ENCODE measurements at regions not wholly inside any gene's neighbourhood (a gene's known extent, or its start where the extent isn't known, plus 50 kb on each side); places are given as distances from the start of the nearest gene placed in this dataset.

- Mint-ChIP-seq H3K36me3 (ENCODE audit: low read depth) (peaks cover 8% of the 10 kb centered on the region), H3K4me1 (peaks cover 36% of the 10 kb centered on the region), H3K4me3 (peak overlapping the region; percentile 77), H3K9me3 (peaks cover 48% of the 10 kb centered on the region), H3K27ac (no peak overlapping the region), H3K27me3 (ENCODE audit: low read depth, poor library complexity) (peaks cover 99% of the 10 kb centered on the region)
- peak; percentile 31 for DNase-seq
- TF ChIP-seq CTCF (IDR thresholded peaks at IDR 0.05) = no peak
Observed at GRCh38 chr1:147079400-147080005, 92.8 kb downstream of the PRKAB2 start.

GRCh38 chr1:147078606-147079399 is 93.5 kb downstream of the PRKAB2 start:
- Mint-ChIP-seq H3K4me1 (peaks cover 33% of the 10 kb centered on the region), H3K4me3 (peak overlapping the region; percentile 77), H3K9me3 (peaks cover 52% of the 10 kb centered on the region), H3K27ac (no peak overlapping the region), H3K36me3 (ENCODE audit: low read depth) (peaks cover 8% of the 10 kb centered on the region), H3K27me3 (ENCODE audit: low read depth, poor library complexity) (peaks cover 100% of the 10 kb centered on the region)
- peak; percentile 16 for DNase-seq
- TF ChIP-seq CTCF (IDR thresholded peaks at IDR 0.05) = no peak

- H3K4me1 Mint-ChIP-seq = peaks cover 26% of the 10 kb centered on the region
- peaks cover 58% of the 10 kb centered on the region for H3K9me3 Mint-ChIP-seq
- no peak overlapping the region for H3K27ac Mint-ChIP-seq
- no peak for TF ChIP-seq CTCF (IDR thresholded peaks at IDR 0.05)
- H3K4me3 Mint-ChIP-seq = no peak overlapping the region
- peaks cover 8% of the 10 kb centered on the region for H3K36me3 Mint-ChIP-seq (ENCODE audit: low read depth)
- H3K27me3 Mint-ChIP-seq (ENCODE audit: low read depth, poor library complexity) = peaks cover 100% of the 10 kb centered on the region
- DNase-seq = no peak
Observed at GRCh38 chr1:147077936-147078605, 94.2 kb downstream of the PRKAB2 start.

GRCh38 chr1:147077523-147077922 is 94.7 kb downstream of the PRKAB2 start:
- Mint-ChIP-seq H3K4me3 (no peak overlapping the region), H3K4me1 (peaks cover 30% of the 10 kb centered on the region), H3K27ac (no peak overlapping the region), H3K36me3 (ENCODE audit: low read depth) (peaks cover 8% of the 10 kb centered on the region), H3K9me3 (peaks cover 63% of the 10 kb centered on the region), H3K27me3 (ENCODE audit: low read depth, poor library complexity) (peaks cover 100% of the 10 kb centered on the region)
- no peak for TF ChIP-seq CTCF (IDR thresholded peaks at IDR 0.05)
- DNase-seq = no peak

- Mint-ChIP-seq H3K4me1 (peaks cover 35% of the 10 kb centered on the region), H3K27ac (no peak overlapping the region), H3K27me3 (ENCODE audit: low read depth, poor library complexity) (peaks cover 100% of the 10 kb centered on the region), H3K9me3 (peaks cover 65% of the 10 kb centered on the region), H3K4me3 (no peak overlapping the region), H3K36me3 (ENCODE audit: low read depth) (peaks cover 8% of the 10 kb centered on the region)
- DNase-seq = no peak
- no peak for TF ChIP-seq CTCF (IDR thresholded peaks at IDR 0.05)
Observed at GRCh38 chr1:147077081-147077480, 95.2 kb downstream of the PRKAB2 start.

Measured in nephron progenitor cell (in vitro differentiated cells).